ENCODE measurements at regions not wholly inside any gene's neighbourhood (a gene's known extent, or its start where the extent isn't known, plus 50 kb on each side); places are given as distances from the start of the nearest gene placed in this dataset.

DNA sequence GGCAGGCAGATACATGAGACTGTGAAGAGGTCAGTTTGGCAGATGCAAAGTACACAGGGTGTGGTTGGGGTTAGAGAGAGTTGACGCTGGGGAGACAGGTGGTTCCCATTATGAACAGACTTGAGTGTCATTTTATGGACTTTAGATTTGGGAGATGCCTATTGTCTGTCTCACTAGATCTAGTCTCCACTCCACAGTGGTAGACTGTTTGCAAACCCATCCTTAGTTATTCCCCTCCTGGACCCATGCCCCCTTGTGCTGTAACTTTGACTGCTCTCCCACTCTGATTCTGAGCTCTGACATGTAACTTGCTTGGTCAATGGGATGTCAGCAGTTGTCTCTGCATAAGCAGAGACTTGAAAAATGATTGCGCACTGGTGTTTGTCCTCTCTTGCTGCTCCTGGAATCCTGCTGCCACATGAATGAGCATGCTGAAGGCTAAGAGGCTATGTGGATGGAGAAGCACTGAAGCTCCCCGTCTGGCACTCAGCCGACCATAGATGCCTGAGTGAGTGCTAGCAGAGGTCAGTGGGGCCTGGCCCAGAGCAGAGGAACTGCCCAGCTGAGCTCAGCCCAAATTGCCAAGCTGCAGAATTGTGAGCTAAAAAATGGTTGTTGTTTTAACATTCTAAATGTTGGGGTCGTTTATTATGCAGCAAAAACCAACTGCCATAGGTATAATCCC, 88.2 kb downstream of the FAM43A start:
- TF ChIP-seq, protein P1, sequence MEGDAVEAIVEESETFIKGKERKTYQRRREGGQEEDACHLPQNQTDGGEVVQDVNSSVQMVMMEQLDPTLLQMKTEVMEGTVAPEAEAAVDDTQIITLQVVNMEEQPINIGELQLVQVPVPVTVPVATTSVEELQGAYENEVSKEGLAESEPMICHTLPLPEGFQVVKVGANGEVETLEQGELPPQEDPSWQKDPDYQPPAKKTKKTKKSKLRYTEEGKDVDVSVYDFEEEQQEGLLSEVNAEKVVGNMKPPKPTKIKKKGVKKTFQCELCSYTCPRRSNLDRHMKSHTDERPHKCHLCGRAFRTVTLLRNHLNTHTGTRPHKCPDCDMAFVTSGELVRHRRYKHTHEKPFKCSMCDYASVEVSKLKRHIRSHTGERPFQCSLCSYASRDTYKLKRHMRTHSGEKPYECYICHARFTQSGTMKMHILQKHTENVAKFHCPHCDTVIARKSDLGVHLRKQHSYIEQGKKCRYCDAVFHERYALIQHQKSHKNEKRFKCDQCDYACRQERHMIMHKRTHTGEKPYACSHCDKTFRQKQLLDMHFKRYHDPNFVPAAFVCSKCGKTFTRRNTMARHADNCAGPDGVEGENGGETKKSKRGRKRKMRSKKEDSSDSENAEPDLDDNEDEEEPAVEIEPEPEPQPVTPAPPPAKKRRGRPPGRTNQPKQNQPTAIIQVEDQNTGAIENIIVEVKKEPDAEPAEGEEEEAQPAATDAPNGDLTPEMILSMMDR (conservative IDR thresholded peaks at IDR 0.05) = no peak
- TF ChIP-seq EZH2 (IDR thresholded peaks at IDR 0.05; ENCODE audit: low read depth) = no peak
